Mammary epithelial cell (primary cell): ENCODE measurements at regions not wholly inside any gene's neighbourhood (a gene's known extent, or its start where the extent isn't known, plus 50 kb on each side); places are given as distances from the start of the nearest gene placed in this dataset.

Experiments used
- CTCF ChIP-seq, 2 donors: IDR thresholded peaks in 1 of 2; conservative IDR thresholded peaks in 1 of 2; 2 replicates each; pipeline ENCODE4 v1.5.1; 2011 to 2012; ENCODE audit warnings: inconsistent platforms in 2 of 2, low read length in 2 of 2, mild to moderate bottlenecking in 2 of 2, control low read depth in 1 of 2, low read depth in 1 of 2; ENCODE audit not compliant: insufficient read depth in 1 of 2; ENCODE audit errors: extremely low read depth in 1 of 2
- EZH2 ChIP-seq: IDR thresholded peaks from 2 replicates; pipeline ENCODE4 v1.6.1; 2012; ENCODE audit warnings: low read length, inconsistent platforms, borderline replicate concordance

GRCh38 chr5:2155556-2155955 lies 272.8 kb upstream of the IRX4 start:
- TF ChIP-seq CTCF (conservative IDR thresholded peaks at IDR 0.05 in 1 of 2, IDR thresholded peaks at IDR 0.05 in 1 of 2; ENCODE audit: extremely low read depth in 1 of 2, insufficient read depth in 1 of 2, low read depth in 1 of 2, low read length in 2 of 2), result no peak
- no peak for TF ChIP-seq EZH2
